ENCODE measurements at regions not wholly inside any gene's neighbourhood (a gene's known extent, or its start where the extent isn't known, plus 50 kb on each side); places are given as distances from the start of the nearest gene placed in this dataset.
"Not testable (repeated sequence)": the region's sequence is repeated elsewhere in the genome, so short reads cannot be mapped to it uniquely, and the experiment has no call there.

DNA sequence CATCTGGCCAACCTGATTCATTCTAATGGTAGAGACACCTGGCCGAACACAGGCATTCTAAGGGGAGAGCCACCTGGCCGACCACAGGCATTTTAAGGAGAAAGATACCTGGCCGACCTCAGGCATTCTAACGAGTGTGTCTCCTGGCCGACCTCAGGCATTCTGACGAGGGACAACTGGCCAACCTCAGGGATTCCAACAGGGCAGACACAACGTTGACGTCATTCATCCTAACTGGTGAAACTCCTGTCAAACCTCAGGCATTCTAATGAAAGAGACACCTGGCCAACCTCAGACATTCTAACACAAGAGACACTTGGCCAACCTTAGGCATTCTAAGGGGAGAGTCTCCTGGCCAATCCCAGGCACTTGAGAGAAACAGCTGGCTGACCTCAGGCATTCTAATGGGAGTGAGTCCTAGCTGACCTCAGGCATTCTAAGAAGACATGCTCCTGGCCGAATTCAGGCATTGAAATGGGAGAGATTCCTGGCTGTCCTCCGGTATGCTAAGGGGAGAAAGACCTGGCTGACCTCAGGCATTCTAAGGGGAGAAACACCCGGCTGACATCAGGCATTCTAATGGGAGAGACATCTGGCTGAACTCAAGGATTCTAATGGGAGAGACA lies 1352.5 kb downstream of the UQCRFS1 start:
- H3K4me3 ChIP-seq (ENCODE audit: low read length), result no peak overlapping the region
- TF ChIP-seq ZNF274 (IDR thresholded peaks at IDR 0.05; ENCODE audit: low read depth, low read length), result no peak

GRCh38 chr19:27859689-27860088 lies 1353.3 kb downstream of the UQCRFS1 start:
- H3K4me3 ChIP-seq (ENCODE audit: low read length), result no peak overlapping the region
- TF ChIP-seq ZNF274 (IDR thresholded peaks at IDR 0.05; ENCODE audit: low read depth, low read length), result no peak

DNA sequence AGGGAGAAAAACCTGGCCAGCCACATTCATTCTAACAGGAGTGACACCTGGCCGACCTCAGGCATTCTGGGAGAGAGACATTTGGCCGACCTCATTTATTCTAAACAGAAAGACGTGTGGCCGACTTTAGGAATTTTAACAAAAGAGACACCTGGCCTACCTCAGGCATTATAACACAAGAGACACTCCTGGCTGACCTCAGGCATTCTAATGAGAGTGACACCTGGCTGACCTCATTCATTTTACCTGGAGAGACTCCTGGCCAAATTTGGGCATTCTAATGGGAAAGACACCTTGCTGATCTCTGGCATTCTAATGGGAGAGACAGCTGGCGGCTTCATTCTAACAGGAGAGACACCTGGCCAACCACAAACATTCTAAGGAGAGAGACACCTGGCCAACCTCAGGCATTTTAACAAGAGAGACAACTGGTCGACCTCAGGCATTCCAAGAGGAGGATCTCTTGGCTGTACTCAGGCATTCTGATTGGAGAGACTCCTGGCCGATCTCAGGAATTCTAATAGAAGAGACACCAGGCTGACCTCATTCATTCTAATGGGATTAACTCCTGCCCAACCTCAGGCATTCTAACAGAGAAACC lies 1353.9 kb downstream of the UQCRFS1 start:
- no peak overlapping the region for H3K4me3 ChIP-seq (ENCODE audit: low read length)
- TF ChIP-seq ZNF274 (IDR thresholded peaks at IDR 0.05; ENCODE audit: low read depth, low read length), result no peak

- not testable (repeated sequence) for H3K4me3 ChIP-seq (ENCODE audit: low read length)
Measured at GRCh38 chr19:27852931-27853330, 1360.0 kb downstream of the UQCRFS1 start.

GRCh38 chr19:27851543-27852060 lies 1361.3 kb downstream of the UQCRFS1 start:
- TF ChIP-seq ZNF274 (IDR thresholded peaks at IDR 0.05; ENCODE audit: low read depth, low read length), result no peak
- no peak overlapping the region for H3K4me3 ChIP-seq (ENCODE audit: low read length)

- TF ChIP-seq ZNF274 (IDR thresholded peaks at IDR 0.05; ENCODE audit: low read depth, low read length), result no peak
- H3K4me3 ChIP-seq (ENCODE audit: low read length), result no peak overlapping the region
Measured at GRCh38 chr19:27851002-27851481, 1361.9 kb downstream of the UQCRFS1 start.

- TF ChIP-seq ZNF274 (IDR thresholded peaks at IDR 0.05; ENCODE audit: low read depth, low read length), result no peak
- H3K4me3 ChIP-seq (ENCODE audit: low read length), result no peak overlapping the region
Measured at GRCh38 chr19:27846944-27847343, 1366.0 kb downstream of the UQCRFS1 start.

- H3K4me3 ChIP-seq (ENCODE audit: low read length), result no peak overlapping the region
- TF ChIP-seq ZNF274 (IDR thresholded peaks at IDR 0.05; ENCODE audit: low read depth, low read length), result no peak
Measured at GRCh38 chr19:27844261-27844660, 1368.7 kb downstream of the UQCRFS1 start.

DNA sequence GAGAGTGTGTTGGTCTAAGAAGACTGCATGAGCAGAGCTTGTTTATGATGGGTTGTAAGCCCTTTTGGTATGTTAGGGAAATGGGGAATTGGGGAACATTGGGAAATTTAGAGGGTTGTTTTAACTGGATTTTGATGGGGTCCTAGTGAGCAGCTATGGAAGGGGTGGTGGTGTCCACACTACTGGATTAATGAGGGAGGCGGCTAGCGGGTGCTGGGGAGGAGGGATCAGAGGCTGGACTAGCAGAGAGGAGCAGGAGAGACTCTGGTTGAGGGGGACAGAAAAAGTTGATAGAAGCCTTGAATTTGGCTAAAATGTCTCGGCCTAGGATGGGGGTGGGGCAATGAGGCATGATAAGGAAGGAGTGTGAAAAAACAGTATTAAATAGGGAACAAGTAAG lies 1369.1 kb downstream of the UQCRFS1 start:
- H3K4me3 ChIP-seq (ENCODE audit: low read length), result no peak overlapping the region
- TF ChIP-seq ZNF274 (IDR thresholded peaks at IDR 0.05; ENCODE audit: low read depth, low read length), result no peak

DNA sequence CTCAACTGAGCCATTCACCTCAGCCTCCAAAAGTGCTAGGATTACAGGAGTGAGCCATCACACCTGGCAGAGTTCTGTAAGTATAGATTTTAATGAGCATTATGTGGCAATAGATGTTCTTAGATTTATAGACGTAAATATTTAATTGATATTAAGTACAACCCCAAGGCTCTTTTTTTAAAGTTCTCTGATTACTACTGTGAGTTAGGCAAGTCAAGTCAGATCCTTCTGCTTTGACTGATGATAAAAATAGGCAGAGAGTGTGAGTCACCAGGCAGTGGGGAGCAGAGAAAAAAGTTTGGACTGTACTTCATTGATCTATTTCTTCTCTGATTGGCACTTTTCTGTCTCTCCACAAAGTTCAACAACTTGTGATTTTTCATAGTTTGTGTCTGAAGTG lies 1379.9 kb downstream of the UQCRFS1 start:
- no peak for TF ChIP-seq ZNF274 (IDR thresholded peaks at IDR 0.05; ENCODE audit: low read depth, low read length)
- no peak overlapping the region for H3K4me3 ChIP-seq (ENCODE audit: low read length)

GRCh38 chr19:27828829-27829228 lies 1384.1 kb downstream of the UQCRFS1 start:
- no peak overlapping the region for H3K4me3 ChIP-seq (ENCODE audit: low read length)
- TF ChIP-seq ZNF274 (IDR thresholded peaks at IDR 0.05; ENCODE audit: low read depth, low read length), result no peak

GRCh38 chr19:27824108-27824507 lies 1388.8 kb downstream of the UQCRFS1 start:
- TF ChIP-seq ZNF274 (IDR thresholded peaks at IDR 0.05; ENCODE audit: low read depth, low read length), result no peak

GRCh38 chr19:27822336-27822735 lies 1390.6 kb downstream of the UQCRFS1 start:
- no peak for TF ChIP-seq ZNF274 (IDR thresholded peaks at IDR 0.05; ENCODE audit: low read depth, low read length)
- H3K4me3 ChIP-seq (ENCODE audit: low read length), result no peak overlapping the region

More at GRCh38 chr19:27824108-27824507, 1388.8 kb downstream of the UQCRFS1 start:
- no peak overlapping the region for H3K4me3 ChIP-seq (ENCODE audit: low read length)

GRCh38 chr19:27821418-27822018 lies 1391.4 kb downstream of the UQCRFS1 start:
- H3K4me3 ChIP-seq (ENCODE audit: low read length), result no peak overlapping the region
- no peak for TF ChIP-seq ZNF274 (IDR thresholded peaks at IDR 0.05; ENCODE audit: low read depth, low read length)

DNA sequence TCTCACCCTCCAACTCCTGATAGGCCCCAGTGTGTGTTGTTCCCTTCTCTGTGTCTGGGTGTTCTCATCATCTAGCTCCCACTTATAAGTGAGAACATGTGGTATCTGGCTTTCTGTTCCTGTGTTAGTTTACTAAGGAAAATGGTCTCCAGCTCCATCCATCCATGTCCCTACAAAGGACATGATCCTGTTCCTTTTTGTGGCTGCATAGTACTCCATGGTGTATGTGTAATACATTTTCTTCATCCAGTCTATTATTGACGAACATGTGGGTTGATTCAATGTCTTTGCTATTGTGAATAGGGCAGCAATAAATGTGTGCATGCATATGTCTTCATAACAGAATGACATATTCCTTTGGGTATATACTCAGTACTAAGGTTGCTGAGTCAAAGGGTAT lies 1397.0 kb downstream of the UQCRFS1 start:
- no peak overlapping the region for H3K4me3 ChIP-seq (ENCODE audit: low read length)
- TF ChIP-seq ZNF274 (IDR thresholded peaks at IDR 0.05; ENCODE audit: low read depth, low read length), result no peak

DNA sequence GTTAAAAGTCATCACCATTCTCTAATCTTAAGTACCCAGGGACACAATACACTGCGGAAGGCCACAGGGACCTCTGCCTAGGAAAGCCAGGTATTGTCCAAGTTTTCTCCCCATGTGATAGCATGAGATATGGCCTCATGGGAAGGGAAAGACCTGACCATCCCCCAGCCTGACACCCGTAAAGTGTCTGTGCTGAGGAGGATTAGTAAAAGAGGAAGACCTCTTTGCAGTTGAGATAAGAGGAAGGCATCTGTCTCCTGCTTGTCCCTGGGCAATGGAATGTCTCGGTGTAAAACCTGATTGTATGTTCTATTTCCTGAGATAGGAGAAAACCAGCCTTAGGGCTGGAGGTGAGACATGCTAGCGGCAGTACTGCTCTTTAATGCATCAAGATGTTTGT lies 1398.1 kb downstream of the UQCRFS1 start:
- H3K4me3 ChIP-seq (ENCODE audit: low read length), result not testable (repeated sequence)

- H3K4me3 ChIP-seq (ENCODE audit: low read length), result not testable (repeated sequence)
Measured at GRCh38 chr19:27814274-27814673, 1398.7 kb downstream of the UQCRFS1 start.

Measured in GM08714 (cell line).